HG02852 (cell line): ENCODE measurements at regions not wholly inside any gene's neighbourhood (a gene's known extent, or its start where the extent isn't known, plus 50 kb on each side); places are given as distances from the start of the nearest gene placed in this dataset.

Experiments
- ATAC-seq: cut with Tn5 transposase; IDR thresholded peaks from one replicate; pipeline ENCODE4 v1.9.1; 2021; ENCODE audit warnings: mild to moderate bottlenecking, moderate library complexity; ENCODE audit not compliant: unreplicated experiment

DNA sequence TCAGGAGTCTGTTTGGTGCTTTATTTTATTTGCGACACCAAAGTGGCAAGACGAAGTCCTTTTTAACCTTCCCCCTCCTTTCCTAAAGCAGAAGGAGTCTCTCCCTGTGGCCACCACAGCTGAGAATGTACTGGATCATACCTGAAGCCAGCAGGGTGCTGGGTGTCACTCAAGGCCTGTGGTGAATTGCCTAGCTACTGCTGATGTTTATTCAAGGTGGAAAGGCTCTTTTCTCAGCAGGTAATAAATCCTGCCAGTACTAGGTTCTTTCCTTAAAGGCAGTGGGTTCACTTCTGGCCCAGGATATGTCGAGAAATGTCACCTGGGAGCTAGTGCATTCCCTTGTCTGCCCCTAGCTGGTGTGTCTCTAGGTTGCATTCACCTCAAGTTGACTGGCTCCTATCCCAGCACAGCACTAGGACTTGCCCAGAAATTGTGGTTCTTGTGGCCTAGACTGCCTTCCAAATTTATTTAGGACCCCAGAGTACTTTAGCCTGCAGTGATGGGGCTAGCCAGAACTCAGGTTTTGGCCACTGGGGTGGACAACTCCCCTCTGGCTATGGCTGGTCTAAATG, 60.8 kb upstream of the FAM3C start:
- no peak for ATAC-seq

DNA sequence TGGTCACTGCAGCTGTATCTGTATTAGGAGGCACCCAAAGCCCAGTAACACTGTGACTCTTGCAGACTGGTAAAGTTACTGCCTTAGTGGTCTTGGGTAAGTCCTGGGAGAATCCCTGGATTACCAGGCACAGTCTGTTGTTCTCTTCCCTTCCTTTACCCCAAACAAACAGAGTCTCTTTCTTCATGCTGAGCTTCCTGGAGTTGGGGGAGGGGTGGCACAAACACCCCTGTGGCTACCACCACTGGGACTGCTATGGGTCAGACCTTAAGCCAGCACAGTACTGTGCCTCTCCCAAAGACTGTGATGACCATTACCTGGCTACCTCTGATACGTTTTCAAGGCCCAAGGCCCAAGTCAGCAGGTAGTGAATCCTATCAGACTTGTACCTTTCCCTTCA, 59.9 kb upstream of the FAM3C start:
- ATAC-seq, result no peak

DNA sequence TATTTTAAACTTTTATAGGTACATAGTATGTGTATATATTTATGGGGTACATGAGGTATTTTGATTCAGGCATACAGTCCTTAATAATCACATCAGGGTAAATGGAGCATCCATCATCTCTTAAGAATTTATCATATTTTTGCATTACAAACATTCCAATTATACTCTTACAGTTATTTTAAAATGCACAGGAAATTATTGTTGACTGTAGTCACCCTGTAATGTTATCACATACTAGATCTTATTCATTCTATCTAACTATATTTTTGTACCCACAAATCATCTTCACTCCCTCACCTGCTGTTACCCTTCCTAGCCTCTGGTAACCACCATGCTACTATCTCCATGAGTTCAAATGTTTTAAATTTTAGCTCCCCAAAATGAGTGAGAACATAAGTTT, 56.3 kb upstream of the FAM3C start:
- ATAC-seq, result no peak

DNA sequence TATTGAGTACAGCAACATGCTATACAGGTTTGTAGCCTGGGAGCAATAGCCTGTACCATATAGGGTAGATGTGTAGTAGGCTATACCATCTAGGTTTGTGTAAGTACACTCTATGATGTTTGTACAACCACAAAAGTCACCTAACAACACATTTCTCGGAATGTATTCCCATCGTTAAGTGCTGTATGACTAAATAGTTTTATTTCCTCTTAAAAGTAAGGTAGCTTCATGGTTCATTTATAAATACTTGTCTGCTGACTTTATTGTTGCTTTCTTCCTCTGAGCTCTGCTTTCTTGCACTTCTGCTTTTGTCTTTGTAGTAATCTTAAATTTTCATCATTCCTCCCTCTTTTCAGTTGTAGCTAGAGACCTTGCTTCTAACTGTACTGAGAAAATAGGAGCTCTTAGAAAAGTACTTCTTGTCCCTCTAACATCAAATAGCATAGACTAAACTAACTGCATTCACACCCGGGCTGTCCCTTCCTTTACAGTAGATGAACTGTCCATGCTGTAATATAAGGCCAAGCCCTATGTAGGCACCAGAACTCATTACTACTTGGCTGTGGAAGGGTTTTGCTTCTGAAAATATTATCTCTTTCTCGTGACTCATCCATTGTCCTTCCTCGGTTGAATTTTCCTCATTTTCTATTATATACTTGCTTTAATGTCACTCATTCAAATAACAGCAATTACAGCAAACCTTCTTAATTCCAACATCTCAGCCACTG, 55.4 kb upstream of the FAM3C start:
- ATAC-seq, result no peak

DNA sequence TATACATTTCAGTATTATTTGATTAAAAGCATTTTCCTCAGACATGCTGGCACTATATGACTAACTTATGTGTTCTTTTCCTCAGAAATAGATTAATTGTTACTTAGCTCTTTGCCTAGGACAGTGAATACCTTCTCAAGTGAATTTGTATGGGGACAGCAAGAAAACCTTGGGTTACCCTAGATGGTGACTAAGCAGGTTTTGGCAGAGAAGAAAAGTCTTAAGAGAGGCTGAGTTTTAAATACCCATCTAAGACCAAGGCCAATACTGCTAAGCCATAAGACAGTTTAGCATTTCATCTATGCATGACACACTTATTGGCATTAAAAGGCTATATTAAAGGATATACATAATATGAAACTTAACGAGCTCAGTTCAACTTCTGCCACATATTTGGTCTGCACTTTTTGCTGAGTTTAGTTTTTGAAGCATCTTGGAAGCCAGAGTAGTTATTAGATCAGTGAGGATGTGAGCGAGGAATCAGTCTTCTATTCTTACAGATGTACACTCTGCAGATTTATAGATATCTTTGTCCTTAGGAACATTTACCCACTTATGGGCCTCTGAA, 54.6 kb upstream of the FAM3C start:
- no peak for ATAC-seq

DNA sequence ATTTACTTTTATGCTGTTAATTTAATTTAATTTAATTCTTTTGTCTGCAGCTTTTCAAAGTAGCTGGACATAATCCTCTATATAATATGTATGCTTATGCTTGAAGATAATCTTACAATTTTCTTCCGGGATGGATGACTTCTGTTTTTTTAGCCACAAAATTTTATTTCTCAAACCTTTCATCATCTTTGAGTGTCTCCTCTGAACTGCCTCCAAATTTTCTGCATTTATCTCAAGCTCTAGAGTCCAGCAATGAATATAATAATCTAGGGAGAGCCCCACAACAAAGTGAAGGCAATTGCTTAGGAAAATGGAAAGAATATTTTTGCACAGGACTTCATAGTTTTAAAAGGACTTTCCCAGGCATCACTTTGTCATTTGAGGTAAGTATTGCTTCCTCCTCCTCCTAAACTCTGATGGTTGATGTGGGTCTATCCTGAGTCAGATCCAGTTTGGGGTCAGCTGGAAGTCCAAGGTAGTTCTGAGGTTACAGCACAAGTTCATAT, 53.7 kb upstream of the FAM3C start:
- ATAC-seq, result no peak

DNA sequence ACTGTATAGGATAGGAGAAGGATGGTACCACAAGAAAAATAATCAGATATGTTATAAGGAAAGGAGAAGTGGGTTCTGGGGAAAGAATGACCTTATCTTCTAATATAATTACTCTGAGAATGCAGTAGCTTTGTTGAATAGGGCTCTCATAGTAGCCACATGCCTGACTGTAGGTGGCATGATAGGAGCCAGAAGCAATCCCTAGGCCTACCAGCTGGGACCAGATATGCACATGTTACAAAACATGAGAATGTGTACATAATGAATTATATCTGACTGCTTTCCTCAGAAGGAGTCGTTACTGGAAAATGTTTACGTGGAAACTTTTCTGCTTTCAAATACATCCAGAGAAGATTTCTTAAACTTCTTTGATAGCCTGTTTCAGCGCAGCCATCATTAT, 53.2 kb upstream of the FAM3C start:
- no peak for ATAC-seq

DNA sequence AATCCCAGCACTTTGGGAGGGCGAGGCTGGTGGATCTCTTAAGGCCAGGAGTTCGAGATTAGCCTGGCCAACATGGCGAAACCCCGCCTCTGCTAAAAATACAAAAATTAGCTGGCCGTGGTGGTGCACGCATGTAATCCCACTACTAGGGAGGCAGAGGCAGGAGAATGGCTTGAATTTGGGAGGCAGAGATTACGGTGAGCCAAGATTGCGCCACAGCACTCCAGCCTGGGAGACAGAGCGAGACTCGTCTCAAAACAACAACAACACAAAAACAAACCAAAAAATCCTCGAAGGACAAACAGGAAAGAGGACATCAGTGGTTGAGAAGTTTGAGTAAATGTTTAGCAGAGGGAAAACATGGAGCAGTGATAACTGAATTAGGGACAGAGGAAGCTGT, 52.3 kb upstream of the FAM3C start:
- ATAC-seq, result no peak

DNA sequence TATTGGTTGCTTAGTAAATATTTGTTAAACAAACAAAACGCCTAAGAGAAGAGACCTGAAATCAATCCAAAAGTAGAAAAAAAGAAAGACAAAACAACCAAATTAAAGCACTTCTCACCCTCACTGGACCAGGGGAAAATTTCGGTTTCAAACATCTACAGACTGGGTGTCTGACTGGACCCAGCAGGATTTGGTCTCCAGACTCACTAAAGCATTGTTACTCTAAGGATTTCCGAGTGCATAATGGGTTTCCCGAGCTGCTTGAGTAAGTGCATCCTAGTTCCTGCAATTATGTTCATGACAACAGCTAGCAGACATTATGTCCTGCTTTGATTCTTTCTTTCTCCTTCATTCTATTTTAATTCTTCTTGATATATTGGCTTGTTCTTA, 51.8 kb upstream of the FAM3C start:
- ATAC-seq, result no peak

DNA sequence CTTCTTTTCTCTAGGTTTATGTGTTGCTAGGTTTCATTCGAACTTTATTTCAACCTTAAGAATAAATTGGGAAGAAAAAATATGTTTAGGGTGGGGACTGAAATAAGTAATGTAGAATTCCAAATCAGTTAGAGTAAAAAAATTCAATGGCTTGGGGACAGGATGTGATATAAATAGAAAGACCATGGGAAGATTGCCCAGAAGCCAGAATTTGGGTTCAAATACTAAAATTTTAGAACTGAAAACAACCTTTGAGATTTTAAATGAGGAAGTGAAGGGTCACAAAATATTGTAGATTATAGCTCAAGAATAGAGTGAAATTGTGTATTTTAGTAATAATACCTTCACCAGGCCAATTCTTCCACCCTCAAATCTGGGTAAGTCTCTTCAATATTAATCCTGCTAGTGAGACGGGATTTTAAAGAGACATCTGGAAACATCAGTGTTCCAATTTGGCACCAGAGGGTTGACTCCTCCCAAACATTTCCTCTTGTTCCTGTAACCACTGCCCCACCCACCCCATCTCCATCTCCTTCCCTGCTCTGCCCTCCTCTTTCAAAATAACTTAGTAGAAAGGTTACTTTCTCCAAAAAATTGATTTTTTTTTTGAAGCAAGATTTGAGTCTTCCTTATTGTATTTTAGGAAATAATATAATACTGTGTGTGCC, 51.3 kb upstream of the FAM3C start:
- ATAC-seq, result no peak

DNA sequence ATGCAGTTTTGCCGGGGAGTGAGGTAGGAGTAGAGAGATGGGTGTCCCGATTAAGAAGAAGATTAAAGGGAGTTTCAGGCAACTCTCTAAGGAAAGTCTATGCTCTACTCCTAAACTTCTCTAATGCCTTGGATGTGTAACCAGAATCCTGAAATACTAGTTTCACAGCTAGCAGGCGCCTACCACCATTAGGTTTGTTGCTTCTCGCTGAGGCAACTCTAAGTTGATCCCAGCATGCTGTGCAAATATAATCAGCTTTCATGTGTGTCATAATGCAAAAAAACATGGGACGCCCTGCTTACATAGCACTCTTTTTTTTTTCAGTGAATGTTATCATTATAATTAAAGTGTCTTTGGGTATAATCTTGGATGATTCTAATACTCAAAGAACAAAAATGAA, 50.4 kb upstream of the FAM3C start:
- ATAC-seq, result no peak
